Cardiac muscle cell (in vitro differentiated cells and primary cell): ENCODE measurements at regions not wholly inside any gene's neighbourhood (a gene's known extent, or its start where the extent isn't known, plus 50 kb on each side); places are given as distances from the start of the nearest gene placed in this dataset.

Experiments used
- DNase-seq, 2 donors: peaks; one replicate each; pipeline versions ENCODE4 v3.0.0 to v3.0.0-alpha.2; 2010 to 2017; ENCODE audit warnings: low read depth in 1 of 2, low spot score in 1 of 2
- H3K27ac ChIP-seq: fragments of 200-600 bp; sonication (generic); 2 replicates; pipeline ENCODE4 v1.5.1; 2016
- H3K27me3 ChIP-seq: fragments of 200-600 bp; sonication (generic); 2 replicates; pipeline ENCODE4 v1.6.0; 2016; ENCODE audit warnings: control low read depth
- H3K36me3 ChIP-seq: fragments of 200-600 bp; sonication (generic); 2 replicates; pipeline ENCODE4 v1.5.1; 2016; ENCODE audit warnings: control low read depth
- H3K4me1 ChIP-seq: fragments of 200-600 bp; sonication (generic); 2 replicates; pipeline ENCODE4 v1.8.1; 2017; ENCODE audit warnings: low read depth, mild to moderate bottlenecking, mixed run types
- H3K4me3 ChIP-seq: fragments of 200-600 bp; sonication (generic); 2 replicates; pipeline ENCODE4 v1.5.1; 2016; ENCODE audit warnings: mild to moderate bottlenecking
- H3K9me3 ChIP-seq: fragments of 200-600 bp; sonication (generic); 2 replicates; pipeline ENCODE4 v1.5.1; 2017; ENCODE audit warnings: low read depth, mild to moderate bottlenecking, control low read depth
- CTCF ChIP-seq: IDR thresholded peaks from 2 replicates; pipeline ENCODE4 v1.5.1; 2012; ENCODE audit warnings: low read depth, mild to moderate bottlenecking, low read length

GRCh38 chr2:196271795-196272194, 100.4 kb upstream of the STK17B start:
- Histone ChIP-seq H3K27ac (no peak overlapping the region), H3K4me1 (peaks cover 7% of the 10 kb centered on the region), H3K4me3 (no peak overlapping the region), H3K27me3 (no peaks in the 10 kb centered on the region), H3K36me3 (no peaks in the 10 kb centered on the region), H3K9me3 (no peaks in the 10 kb centered on the region)
- no peak for DNase-seq
- TF ChIP-seq CTCF, result no peak

- DNase-seq, result peak; percentile 35 to 44
- Histone ChIP-seq H3K27ac (no peak overlapping the region), H3K4me1 (no peaks in the 10 kb centered on the region), H3K9me3 (no peaks in the 10 kb centered on the region), H3K36me3 (no peaks in the 10 kb centered on the region), H3K27me3 (no peaks in the 10 kb centered on the region), H3K4me3 (no peak overlapping the region)
- no peak for TF ChIP-seq CTCF
Observed at GRCh38 chr2:196274387-196274809, 103.0 kb upstream of the STK17B start.

GRCh38 chr2:196275646-196276352, 104.4 kb upstream of the STK17B start:
- no peaks in the 10 kb centered on the region for H3K36me3 ChIP-seq

GRCh38 chr2:196276421-196276820, 105.0 kb upstream of the STK17B start:
- Histone ChIP-seq H3K36me3 (no peaks in the 10 kb centered on the region), H3K27ac (no peak overlapping the region), H3K27me3 (no peaks in the 10 kb centered on the region), H3K4me3 (no peak overlapping the region), H3K9me3 (no peaks in the 10 kb centered on the region), H3K4me1 (no peaks in the 10 kb centered on the region)
- DNase-seq, result no peak
- no peak for TF ChIP-seq CTCF

More at GRCh38 chr2:196275646-196276352, 104.4 kb upstream of the STK17B start:
- H3K9me3 ChIP-seq, result no peaks in the 10 kb centered on the region
- no peaks in the 10 kb centered on the region for H3K4me1 ChIP-seq
- no peaks in the 10 kb centered on the region for H3K27me3 ChIP-seq
- no peak for DNase-seq
- TF ChIP-seq CTCF, result no peak
- H3K4me3 ChIP-seq, result no peak overlapping the region
- H3K27ac ChIP-seq, result no peak overlapping the region

GRCh38 chr2:196277002-196277401, 105.6 kb upstream of the STK17B start:
- H3K36me3 ChIP-seq, result no peaks in the 10 kb centered on the region
- H3K27me3 ChIP-seq, result no peaks in the 10 kb centered on the region
- peak in 1 of 2 donors; percentile 52 for DNase-seq
- H3K27ac ChIP-seq, result no peak overlapping the region
- H3K4me3 ChIP-seq, result no peak overlapping the region
- H3K9me3 ChIP-seq, result no peaks in the 10 kb centered on the region
- no peaks in the 10 kb centered on the region for H3K4me1 ChIP-seq
- peak; percentile 65 for TF ChIP-seq CTCF
